CD14-positive monocyte (primary cell): ENCODE measurements at regions not wholly inside any gene's neighbourhood (a gene's known extent, or its start where the extent isn't known, plus 50 kb on each side); places are given as distances from the start of the nearest gene placed in this dataset.

Experiments used
- DNase-seq, 3 donors: peaks; one replicate each; pipeline ENCODE4 v3.0.0-alpha.2; 2011 to 2022
- H2AFZ ChIP-seq: 2 replicates; pipeline ENCODE4 v1.6.0; 2012; ENCODE audit warnings: mild to moderate bottlenecking, low read depth, low read length, inconsistent platforms; ENCODE audit not compliant: insufficient read depth, poor library complexity, severe bottlenecking
- H3K27ac ChIP-seq, 2 donors: 1 replicate in 1 of 2; 2 replicates in 1 of 2; pipeline ENCODE4 v1.5.1; 2012 to 2013; ENCODE audit warnings: low read length in 2 of 2, control low read depth in 1 of 2, inconsistent platforms in 1 of 2, low read depth in 1 of 2, mild to moderate bottlenecking in 1 of 2
- H3K27me3 ChIP-seq, 2 donors: one replicate each; pipeline versions ENCODE4 v1.6.0 to v1.6.1; 2011 to 2013; ENCODE audit warnings: low read length in 2 of 2; ENCODE audit not compliant: control insufficient read depth in 2 of 2, insufficient read depth in 2 of 2
- H3K36me3 ChIP-seq, 2 donors: replicated peaks in 1 of 2; 1 replicate in 1 of 2; 2 replicates in 1 of 2; pipeline versions ENCODE4 v1.5.1 to v1.6.1; 2012 to 2013; ENCODE audit warnings: low read length in 2 of 2, control low read depth in 1 of 2, inconsistent platforms in 1 of 2, mild to moderate bottlenecking in 1 of 2; ENCODE audit not compliant: insufficient read depth in 2 of 2, control insufficient read depth in 1 of 2
- H3K4me1 ChIP-seq, 2 donors: 1 replicate in 1 of 2; 2 replicates in 1 of 2; pipeline versions ENCODE4 v1.5.1 to v1.6.1; 2012 to 2013; ENCODE audit warnings: low read length in 2 of 2, control low read depth in 1 of 2, inconsistent platforms in 1 of 2, mild to moderate bottlenecking in 1 of 2, moderate library complexity in 1 of 2; ENCODE audit not compliant: insufficient read depth in 2 of 2, control insufficient read depth in 1 of 2
- H3K4me2 ChIP-seq: replicated peaks from 2 replicates; pipeline ENCODE3; 2012; ENCODE audit warnings: low read length, moderate library complexity, mild to moderate bottlenecking; ENCODE audit not compliant: poor library complexity, severe bottlenecking; ENCODE audit errors: extremely low read depth
- H3K4me3 ChIP-seq, 3 experiments: fragments of 200-600 bp in 1 of 3; sonication (generic) in 1 of 3; replicated peaks in 1 of 3; 1 replicate in 2 of 3; 2 replicates in 1 of 3; pipeline ENCODE4 v1.5.1; 2011 to 2013; ENCODE audit warnings: low read length in 3 of 3, mild to moderate bottlenecking in 3 of 3, control low read depth in 2 of 3, low read depth in 2 of 3, inconsistent platforms in 1 of 3, moderate library complexity in 1 of 3
- H3K79me2 ChIP-seq: 2 replicates; pipeline ENCODE4 v1.6.0; 2012; ENCODE audit warnings: mild to moderate bottlenecking, control low read depth, inconsistent platforms, low read length, moderate library complexity; ENCODE audit not compliant: insufficient read depth
- H3K9ac ChIP-seq: 2 replicates; pipeline ENCODE4 v1.6.0; 2017; ENCODE audit warnings: low read length, mild to moderate bottlenecking; ENCODE audit not compliant: insufficient read depth, poor library complexity, severe bottlenecking
- H3K9me3 ChIP-seq, 2 donors: replicated peaks in 1 of 2; 1 replicate in 1 of 2; 2 replicates in 1 of 2; pipeline versions ENCODE4 v1.5.1 to v1.6.1; 2012 to 2013; ENCODE audit warnings: low read length in 2 of 2, control low read depth in 1 of 2; ENCODE audit not compliant: control insufficient read depth in 1 of 2, insufficient read depth in 1 of 2
- H4K20me1 ChIP-seq: 2 replicates; pipeline ENCODE4 v1.6.0; 2012; ENCODE audit warnings: mild to moderate bottlenecking, low read length, control low read depth, moderate library complexity; ENCODE audit not compliant: insufficient read depth
- H3K27ac Mint-ChIP-seq, 7 donors: one replicate each; pipeline ENCODE4 v1.8.0; 2020; ENCODE audit warnings: mild to moderate bottlenecking in 7 of 7, mixed read lengths in 7 of 7, moderate library complexity in 6 of 7, inconsistent platforms in 2 of 7
- H3K27me3 Mint-ChIP-seq, 3 donors: one replicate each; pipeline ENCODE4 v1.8.0; 2021 to 2022; ENCODE audit warnings: low read depth in 3 of 3, mild to moderate bottlenecking in 3 of 3, mixed read lengths in 3 of 3, moderate library complexity in 3 of 3, inconsistent platforms in 1 of 3
- H3K36me3 Mint-ChIP-seq, 2 donors: one replicate each; pipeline ENCODE4 v1.8.0; 2020; ENCODE audit warnings: mixed read lengths in 2 of 2, inconsistent platforms in 1 of 2, mild to moderate bottlenecking in 1 of 2
- H3K4me1 Mint-ChIP-seq: one replicate; pipeline ENCODE4 v1.8.0; 2020; ENCODE audit warnings: mild to moderate bottlenecking, mixed read lengths
- H3K4me3 Mint-ChIP-seq, 2 donors: one replicate each; pipeline ENCODE4 v1.8.0; 2020; ENCODE audit warnings: mild to moderate bottlenecking in 2 of 2, mixed read lengths in 2 of 2, moderate library complexity in 1 of 2
- H3K9me3 Mint-ChIP-seq, 7 donors: one replicate each; pipeline ENCODE4 v1.8.0; 2020 to 2022; ENCODE audit warnings: mixed read lengths in 7 of 7, mild to moderate bottlenecking in 6 of 7, moderate library complexity in 6 of 7, inconsistent platforms in 2 of 7
- WGBS: methylation state at CpG from one replicate; pipeline ENCODE4 v1.1.5; 2013; ENCODE audit warnings: missing lambda C conversion rate; ENCODE audit not compliant: insufficient coverage; 5-methylcytosine and 5-hydroxymethylcytosine counted together
- intact Hi-C, 2 donors: fragments of 100-400 bp; cut with micrococcal nuclease; formaldehyde crosslinking; loops; one replicate each; pipeline versions ENCODE4 v1.15.0 to v1.15.1; 2023
- TF ChIP-seq, protein P1 (sequence below): fragments of 200-600 bp; IDR thresholded peaks from one replicate; pipeline ENCODE4 v1.8.0; 2022; ENCODE audit warnings: antibody characterized with exemption, mild to moderate bottlenecking

DNA sequence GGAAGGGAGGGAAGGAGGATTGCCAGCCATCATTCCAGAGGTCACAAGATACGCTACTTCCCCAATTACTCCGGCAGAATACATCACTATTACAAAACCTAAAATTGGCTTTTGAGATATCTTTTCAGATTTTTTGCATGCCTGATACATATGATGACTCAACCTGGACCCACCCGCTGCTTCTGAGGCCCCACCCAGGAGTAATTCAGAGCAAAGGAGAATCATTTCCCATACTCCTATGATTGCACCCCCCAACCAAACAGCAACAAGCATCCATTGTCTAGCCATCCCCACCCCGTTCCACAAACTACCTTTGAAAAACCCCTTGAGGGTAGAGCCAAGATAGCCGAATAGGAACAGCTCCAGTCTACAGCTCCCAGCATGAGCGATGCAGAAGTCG is 163.5 kb upstream of the GJE1 start:
- no peak overlapping the region for H3K27ac ChIP-seq
- no peak overlapping the region for H3K4me2 ChIP-seq
- H3K9ac ChIP-seq = no peak overlapping the region
- intact Hi-C loops = no loop called here
- H3K4me1 ChIP-seq = no peaks in the 10 kb centered on the region
- Mint-ChIP-seq H3K27ac (no peak overlapping the region), H3K4me1 (no peaks in the 10 kb centered on the region), H3K4me3 (no peak overlapping the region), H3K27me3 (no peaks in the 10 kb centered on the region), H3K36me3 (no peaks in the 10 kb centered on the region), H3K9me3 (peaks cover 8 to 30% (median 22%) of the 10 kb centered on the region in 7 donors)
- H3K27me3 ChIP-seq = no peaks in the 10 kb centered on the region
- no peak for DNase-seq
- peaks cover 14 to 23% of the 10 kb centered on the region in 2 donors for H3K9me3 ChIP-seq
- H2AFZ ChIP-seq = no peak overlapping the region
- no peaks in the 10 kb centered on the region for H4K20me1 ChIP-seq
- no peaks in the 10 kb centered on the region for H3K36me3 ChIP-seq
- H3K79me2 ChIP-seq = no peaks in the 10 kb centered on the region
- H3K4me3 ChIP-seq = no peak overlapping the region
- WGBS = 100% methylated on average over 1 of the region's 7 CpGs
- TF ChIP-seq, protein P1, sequence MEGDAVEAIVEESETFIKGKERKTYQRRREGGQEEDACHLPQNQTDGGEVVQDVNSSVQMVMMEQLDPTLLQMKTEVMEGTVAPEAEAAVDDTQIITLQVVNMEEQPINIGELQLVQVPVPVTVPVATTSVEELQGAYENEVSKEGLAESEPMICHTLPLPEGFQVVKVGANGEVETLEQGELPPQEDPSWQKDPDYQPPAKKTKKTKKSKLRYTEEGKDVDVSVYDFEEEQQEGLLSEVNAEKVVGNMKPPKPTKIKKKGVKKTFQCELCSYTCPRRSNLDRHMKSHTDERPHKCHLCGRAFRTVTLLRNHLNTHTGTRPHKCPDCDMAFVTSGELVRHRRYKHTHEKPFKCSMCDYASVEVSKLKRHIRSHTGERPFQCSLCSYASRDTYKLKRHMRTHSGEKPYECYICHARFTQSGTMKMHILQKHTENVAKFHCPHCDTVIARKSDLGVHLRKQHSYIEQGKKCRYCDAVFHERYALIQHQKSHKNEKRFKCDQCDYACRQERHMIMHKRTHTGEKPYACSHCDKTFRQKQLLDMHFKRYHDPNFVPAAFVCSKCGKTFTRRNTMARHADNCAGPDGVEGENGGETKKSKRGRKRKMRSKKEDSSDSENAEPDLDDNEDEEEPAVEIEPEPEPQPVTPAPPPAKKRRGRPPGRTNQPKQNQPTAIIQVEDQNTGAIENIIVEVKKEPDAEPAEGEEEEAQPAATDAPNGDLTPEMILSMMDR = no peak

DNA sequence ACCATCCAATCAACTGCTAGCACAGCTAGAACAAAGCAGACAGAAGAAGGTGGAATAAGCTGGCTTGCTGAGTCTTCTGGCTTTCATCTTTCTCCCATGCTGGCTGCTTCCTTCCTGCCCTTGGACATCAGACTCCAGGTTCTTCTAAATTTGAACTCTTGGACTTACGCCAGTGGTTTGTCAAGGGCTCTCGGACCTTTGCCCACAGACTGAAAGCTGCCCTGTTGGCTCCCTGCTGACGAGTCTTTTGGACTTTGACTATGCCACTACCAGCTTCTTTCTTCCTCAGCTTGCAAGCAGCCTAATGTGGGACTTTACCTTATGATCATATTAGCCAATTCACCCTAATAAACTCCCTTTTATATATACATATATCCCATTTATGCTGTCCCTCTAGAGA is 164.1 kb upstream of the GJE1 start:
- Mint-ChIP-seq H3K27me3 (no peaks in the 10 kb centered on the region), H3K4me1 (no peaks in the 10 kb centered on the region), H3K4me3 (no peak overlapping the region), H3K27ac (no peak overlapping the region), H3K36me3 (no peaks in the 10 kb centered on the region), H3K9me3 (peaks cover 8 to 30% (median 22%) of the 10 kb centered on the region in 7 donors)
- H3K4me1 ChIP-seq = no peaks in the 10 kb centered on the region
- DNase-seq = no peak
- H2AFZ ChIP-seq = no peak overlapping the region
- H3K36me3 ChIP-seq = no peaks in the 10 kb centered on the region
- intact Hi-C loops = no loop called here
- 89% methylated on average over 2 of the region's 3 CpGs for WGBS
- H3K27ac ChIP-seq = no peak overlapping the region
- H3K79me2 ChIP-seq = no peaks in the 10 kb centered on the region
- H3K4me3 ChIP-seq = no peak overlapping the region
- H4K20me1 ChIP-seq = no peaks in the 10 kb centered on the region
- no peak overlapping the region for H3K9ac ChIP-seq
- H3K4me2 ChIP-seq = no peak overlapping the region
- TF ChIP-seq, protein P1 = no peak
- H3K9me3 ChIP-seq = peaks cover 14 to 23% of the 10 kb centered on the region in 2 donors
- H3K27me3 ChIP-seq = no peaks in the 10 kb centered on the region
